GM21723 (cell line): ENCODE measurements at regions not wholly inside any gene's neighbourhood (a gene's known extent, or its start where the extent isn't known, plus 50 kb on each side); places are given as distances from the start of the nearest gene placed in this dataset.

Source experiments
- ATAC-seq: cut with Tn5 transposase; IDR thresholded peaks from one replicate; pipeline ENCODE4 v1.9.1; 2021; ENCODE audit warnings: mild to moderate bottlenecking, moderate library complexity; ENCODE audit not compliant: unreplicated experiment

GRCh38 chr2:221268631-221269030, 303.5 kb downstream of the EPHA4 start:
- ATAC-seq = no peak

GRCh38 chr2:221270806-221271205, 301.3 kb downstream of the EPHA4 start:
- no peak for ATAC-seq

GRCh38 chr2:221272729-221273128, 299.4 kb downstream of the EPHA4 start:
- no peak for ATAC-seq

GRCh38 chr2:221276033-221276432, 296.1 kb downstream of the EPHA4 start:
- no peak for ATAC-seq

GRCh38 chr2:221276601-221277000, 295.5 kb downstream of the EPHA4 start:
- ATAC-seq = no peak

- ATAC-seq = no peak
These were observed 289.7 kb downstream of the EPHA4 start for GRCh38 chr2:221282386-221282785.

- no peak for ATAC-seq
These were observed 288.1 kb downstream of the EPHA4 start for GRCh38 chr2:221283896-221284545.

GRCh38 chr2:221285148-221285547, 287.0 kb downstream of the EPHA4 start:
- ATAC-seq = no peak

- ATAC-seq = no peak
These were observed 285.7 kb downstream of the EPHA4 start for GRCh38 chr2:221286406-221286805.

- ATAC-seq = peak; percentile 60
These were observed 282.7 kb downstream of the EPHA4 start for GRCh38 chr2:221289389-221289788.

- ATAC-seq = no peak
These were observed 282.3 kb downstream of the EPHA4 start for GRCh38 chr2:221289846-221290245.

GRCh38 chr2:221293949-221294742, 278.0 kb downstream of the EPHA4 start:
- ATAC-seq = no peak

GRCh38 chr2:221304916-221305315, 267.2 kb downstream of the EPHA4 start:
- no peak for ATAC-seq

GRCh38 chr2:221308507-221309066, 263.5 kb downstream of the EPHA4 start:
- no peak for ATAC-seq

GRCh38 chr2:221309892-221310583, 262.1 kb downstream of the EPHA4 start:
- no peak for ATAC-seq

- ATAC-seq = no peak
These were observed 261.4 kb downstream of the EPHA4 start for GRCh38 chr2:221310730-221311129.

- ATAC-seq = no peak
These were observed 259.5 kb downstream of the EPHA4 start for GRCh38 chr2:221312634-221313033.

- no peak for ATAC-seq
These were observed 257.3 kb downstream of the EPHA4 start for GRCh38 chr2:221314786-221315185.

GRCh38 chr2:221318376-221319130, 253.6 kb downstream of the EPHA4 start:
- ATAC-seq = no peak

- ATAC-seq = no peak
These were observed 249.4 kb downstream of the EPHA4 start for GRCh38 chr2:221322741-221323140.

GRCh38 chr2:221323513-221323912, 248.6 kb downstream of the EPHA4 start:
- ATAC-seq = no peak
